SU-DHL-6 (cell line): ENCODE measurements at regions not wholly inside any gene's neighbourhood (a gene's known extent, or its start where the extent isn't known, plus 50 kb on each side); places are given as distances from the start of the nearest gene placed in this dataset.

Experiments used
- H2AFZ ChIP-seq: fragments of 200-600 bp; sonication (generic); 2 replicates; pipeline ENCODE4 v1.6.1; 2014; ENCODE audit warnings: low read depth, mild to moderate bottlenecking, moderate library complexity, mixed read lengths, antibody characterized with exemption, low read length; ENCODE audit not compliant: severe bottlenecking
- H3F3A ChIP-seq: fragments of 200-600 bp; shearing (Covaris generic); 2 replicates; pipeline ENCODE4 v1.6.0; 2016; ENCODE audit warnings: antibody characterized with exemption, mild to moderate bottlenecking; ENCODE audit not compliant: insufficient read depth
- H3K27ac ChIP-seq: fragments of 200-600 bp; sonication (generic); 2 replicates; pipeline ENCODE4 v1.5.1; 2016; ENCODE audit warnings: low read depth, mild to moderate bottlenecking, low read length, moderate library complexity, mixed read lengths
- H3K27me3 ChIP-seq: fragments of 200-600 bp; sonication (generic), shearing (Covaris generic); 2 replicates; pipeline ENCODE4 v1.6.0; 2014; ENCODE audit warnings: mild to moderate bottlenecking, low read length
- H3K36me3 ChIP-seq: fragments of 200-600 bp; sonication (generic); 2 replicates; pipeline ENCODE4 v1.6.1; 2014; ENCODE audit warnings: mild to moderate bottlenecking, low read length, mixed read lengths
- H3K4me2 ChIP-seq: fragments of 300-600, 200-600 bp; shearing (Covaris generic), sonication (generic); 2 replicates; pipeline ENCODE4 v1.6.0; 2014; ENCODE audit warnings: low read length, low read depth, mild to moderate bottlenecking; ENCODE audit not compliant: poor library complexity, severe bottlenecking
- H3K4me3 ChIP-seq: fragments of 200-600 bp; sonication (generic); 2 replicates; pipeline ENCODE4 v1.5.1; 2014; ENCODE audit warnings: antibody characterized with exemption, low read length, mild to moderate bottlenecking, mixed read lengths; ENCODE audit not compliant: insufficient read depth, poor library complexity, severe bottlenecking
- H3K79me2 ChIP-seq: fragments of 200-600 bp; sonication (generic); 2 replicates; pipeline ENCODE4 v1.6.1; 2014; ENCODE audit warnings: mild to moderate bottlenecking, low read length, moderate library complexity; ENCODE audit not compliant: insufficient read depth
- H3K9ac ChIP-seq: fragments of 200-600 bp; sonication (generic); 2 replicates; pipeline ENCODE4 v1.7.0; 2014; ENCODE audit warnings: mild to moderate bottlenecking, low read length
- H3K9me2 ChIP-seq: fragments of 200-600 bp; sonication (generic); replicated peaks from 2 replicates; pipeline ENCODE4 v1.6.1; 2014; ENCODE audit warnings: low read length; ENCODE audit not compliant: insufficient read depth
- H3K9me3 ChIP-seq: fragments of 200-600 bp; sonication (generic); 2 replicates; pipeline ENCODE4 v1.6.1; 2014; ENCODE audit warnings: low read length, mixed read lengths; ENCODE audit not compliant: insufficient read depth
- H4K20me1 ChIP-seq: fragments of 200-600 bp; sonication (generic); 2 replicates; pipeline ENCODE4 v1.6.1; 2014; ENCODE audit warnings: low read depth, mild to moderate bottlenecking, antibody characterized with exemption, low read length, moderate library complexity, mixed read lengths
- CTCF ChIP-seq: fragments of 200-600 bp; sonication (generic); IDR thresholded peaks from one replicate; pipeline ENCODE4 v1.5.1; 2017; ENCODE audit warnings: antibody characterized with exemption, mild to moderate bottlenecking, low read length, moderate library complexity; ENCODE audit not compliant: insufficient read depth, poor library complexity, severe bottlenecking
- EZH2phosphoT487 ChIP-seq: fragments of 200-600 bp; sonication (generic), shearing (Covaris generic); conservative IDR thresholded peaks from 2 replicates; pipeline ENCODE4 v1.6.1; 2018; ENCODE audit warnings: mild to moderate bottlenecking, antibody characterized with exemption, low read length, moderate library complexity, mixed read lengths

GRCh38 chr5:82886911-82887310, 190.3 kb downstream of the TMEM167A start:
- Histone ChIP-seq H3K4me2 (no peak overlapping the region), H2AFZ (no peak overlapping the region), H3K4me3 (no peak overlapping the region), H3K79me2 (no peaks in the 10 kb centered on the region), H4K20me1 (no peaks in the 10 kb centered on the region), H3K9me2 (no peaks in the 10 kb centered on the region), H3K27me3 (no peaks in the 10 kb centered on the region), H3K9ac (no peak overlapping the region), H3K36me3 (no peaks in the 10 kb centered on the region), H3K9me3 (no peaks in the 10 kb centered on the region), H3F3A (no peaks in the 10 kb centered on the region), H3K27ac (no peak overlapping the region)
- TF ChIP-seq CTCF: no peak

GRCh38 chr5:82885627-82886389, 191.4 kb downstream of the TMEM167A start:
- H3K9ac ChIP-seq: no peak overlapping the region
- H4K20me1 ChIP-seq: no peaks in the 10 kb centered on the region
- H3F3A ChIP-seq: no peaks in the 10 kb centered on the region
- TF ChIP-seq CTCF: no peak
- TF ChIP-seq EZH2phosphoT487: no peak
- no peaks in the 10 kb centered on the region for H3K79me2 ChIP-seq
- H2AFZ ChIP-seq: no peak overlapping the region
- no peaks in the 10 kb centered on the region for H3K27me3 ChIP-seq
- no peak overlapping the region for H3K4me2 ChIP-seq
- H3K36me3 ChIP-seq: no peaks in the 10 kb centered on the region
- H3K9me3 ChIP-seq: no peaks in the 10 kb centered on the region
- H3K9me2 ChIP-seq: no peaks in the 10 kb centered on the region
- H3K27ac ChIP-seq: no peak overlapping the region
- H3K4me3 ChIP-seq: no peak overlapping the region

- no peaks in the 10 kb centered on the region for H3K36me3 ChIP-seq
- TF ChIP-seq EZH2phosphoT487: no peak
- no peak for TF ChIP-seq CTCF
- H3K27me3 ChIP-seq: no peaks in the 10 kb centered on the region
- no peaks in the 10 kb centered on the region for H3K9me3 ChIP-seq
- H3K9ac ChIP-seq: no peak overlapping the region
- H3K79me2 ChIP-seq: no peaks in the 10 kb centered on the region
- no peak overlapping the region for H3K4me2 ChIP-seq
- H2AFZ ChIP-seq: no peak overlapping the region
- no peaks in the 10 kb centered on the region for H3K9me2 ChIP-seq
- H4K20me1 ChIP-seq: no peaks in the 10 kb centered on the region
- no peak overlapping the region for H3K27ac ChIP-seq
- no peaks in the 10 kb centered on the region for H3F3A ChIP-seq
- H3K4me3 ChIP-seq: no peak overlapping the region
Measured at GRCh38 chr5:82884821-82885471, 192.2 kb downstream of the TMEM167A start.
